SK-N-SH (cell line): ENCODE measurements at regions not wholly inside any gene's neighbourhood (a gene's known extent, or its start where the extent isn't known, plus 50 kb on each side); places are given as distances from the start of the nearest gene placed in this dataset.

Experiments used
- CTCF ChIA-PET: fragments of 300-600, 350-600 bp; formaldehyde crosslinking; extraction: SDS; loops from one replicate; lab custom pipeline; 2021; lab: Yijun Ruan, JAX
- POLR2A ChIA-PET: fragments of 350-600 bp; sonication (Branson Sonifier 250); formaldehyde crosslinking; extraction: SDS; loops from one replicate; lab custom pipeline; 2020; ENCODE audit warnings: antibody characterized with exemption, inconsistent platforms; lab: Yijun Ruan, JAX
- DNase-seq: peaks from one replicate; pipeline ENCODE4 v3.0.0; 2012
- H2AFZ ChIP-seq: fragments of 200-600 bp; sonication (generic); 2 replicates; pipeline ENCODE4 v1.8.1; 2016; ENCODE audit warnings: antibody characterized with exemption, mild to moderate bottlenecking, low read depth
- H3F3A ChIP-seq: fragments of 200-600 bp; sonication (generic); replicated peaks from 2 replicates; pipeline ENCODE3; 2016; ENCODE audit warnings: antibody characterized with exemption, mild to moderate bottlenecking; ENCODE audit not compliant: insufficient read depth
- H3K27ac ChIP-seq, 2 experiments: fragments of 200-500 bp in 1 of 2; fragments of 200-600 bp in 1 of 2; sonication (Bioruptor generic) in 1 of 2; sonication (generic), shearing (Covaris generic) in 1 of 2; 2 replicates each; pipeline versions ENCODE4 v1.5.1 to v1.6.1; 2014 to 2016; ENCODE audit warnings: low read depth in 2 of 2, inconsistent platforms in 1 of 2, low read length in 1 of 2, mild to moderate bottlenecking in 1 of 2, mixed read lengths in 1 of 2
- H3K27me3 ChIP-seq: fragments of 200-600 bp; sonication (generic), shearing (Covaris generic); 2 replicates; pipeline ENCODE4 v1.6.1; 2016; ENCODE audit warnings: mixed run types; ENCODE audit not compliant: insufficient read depth
- H3K36me3 ChIP-seq, 2 experiments: fragments of 200-500 bp in 1 of 2; fragments of 200-600 bp in 1 of 2; sonication (Bioruptor generic) in 1 of 2; sonication (generic) in 1 of 2; replicated peaks in 1 of 2; 2 replicates each; pipeline versions ENCODE3 to v1.5.1; 2014 to 2016; ENCODE audit warnings: low read length in 1 of 2, mild to moderate bottlenecking in 1 of 2; ENCODE audit not compliant: insufficient read depth in 2 of 2, control insufficient read depth in 1 of 2
- H3K4me1 ChIP-seq, 2 experiments: fragments of 200-500 bp in 1 of 2; fragments of 200-600 bp in 1 of 2; sonication (Bioruptor generic) in 1 of 2; sonication (generic), shearing (Covaris generic) in 1 of 2; 2 replicates each; pipeline versions ENCODE4 v1.5.1 to v1.6.1; 2014 to 2016; ENCODE audit warnings: low read depth in 1 of 2, low read length in 1 of 2, mixed run types in 1 of 2; ENCODE audit not compliant: insufficient read depth in 2 of 2, control insufficient read depth in 1 of 2
- H3K4me2 ChIP-seq: fragments of 200-600 bp; sonication (generic), shearing (Covaris generic); 2 replicates; pipeline ENCODE4 v1.6.1; 2017; ENCODE audit warnings: mixed run types
- H3K4me3 ChIP-seq, 2 experiments: fragments of 200-500 bp in 1 of 2; fragments of 200-600 bp in 1 of 2; sonication (Bioruptor generic) in 1 of 2; sonication (generic), shearing (Covaris generic) in 1 of 2; 2 replicates each; pipeline versions ENCODE4 v1.5.1 to v1.8.1; 2014 to 2016; ENCODE audit warnings: low read depth in 2 of 2, inconsistent platforms in 1 of 2, low read length in 1 of 2, mild to moderate bottlenecking in 1 of 2, mixed read lengths in 1 of 2, moderate library complexity in 1 of 2
- H3K79me2 ChIP-seq: fragments of 200-600 bp; sonication (generic); 2 replicates; pipeline ENCODE4 v1.8.1; 2017; ENCODE audit warnings: mild to moderate bottlenecking; ENCODE audit not compliant: insufficient read depth
- H3K9ac ChIP-seq: fragments of 200-600 bp; sonication (generic); 2 replicates; pipeline ENCODE4 v1.6.1; 2017; ENCODE audit warnings: mixed run types
- H3K9me2 ChIP-seq: fragments of 200-600 bp; sonication (generic); 2 replicates; pipeline ENCODE4 v1.6.1; 2017; ENCODE audit warnings: mixed run types
- H3K9me3 ChIP-seq: fragments of 200-600 bp; sonication (generic); 2 replicates; pipeline ENCODE4 v1.6.1; 2017; ENCODE audit warnings: mixed run types, mild to moderate bottlenecking, moderate library complexity
- H4K20me1 ChIP-seq: fragments of 200-600 bp; sonication (generic); 2 replicates; pipeline ENCODE4 v1.6.1; 2017; ENCODE audit warnings: mild to moderate bottlenecking, mixed run types; ENCODE audit not compliant: insufficient read depth
- CTCF ChIP-seq: fragments of 200-600 bp; sonication (generic); IDR thresholded peaks from 2 replicates; pipeline ENCODE4 v1.6.1; 2017; ENCODE audit warnings: antibody characterized with exemption, mild to moderate bottlenecking, moderate library complexity
- ELF1 ChIP-seq: IDR thresholded peaks from 2 replicates; pipeline ENCODE4 v1.4.0; 2012
- EZH2phosphoT487 ChIP-seq: fragments of 200-600 bp; sonication (generic); IDR thresholded peaks from 2 replicates; pipeline ENCODE4 v1.6.1; 2017; ENCODE audit warnings: low read depth, mixed run types, mild to moderate bottlenecking, antibody characterized with exemption, moderate library complexity, borderline replicate concordance
- FOSL2 ChIP-seq: IDR thresholded peaks from 2 replicates; pipeline ENCODE4 v1.4.0; 2012; ENCODE audit warnings: low read depth, mild to moderate bottlenecking, moderate library complexity, borderline replicate concordance
- FOXJ3 ChIP-seq: sonication (generic); formaldehyde crosslinking; IDR thresholded peaks from 2 replicates; pipeline ENCODE4 v1.5.1; 2020; ENCODE audit warnings: mild to moderate bottlenecking, missing genetic modification reagents
- GABPA ChIP-seq: IDR thresholded peaks from 2 replicates; pipeline ENCODE4 v1.4.0; 2012; ENCODE audit warnings: low read depth, mild to moderate bottlenecking
- GATA2 ChIP-seq: sonication (generic); formaldehyde crosslinking; IDR thresholded peaks from 2 replicates; pipeline ENCODE4 v1.5.0; 2020; ENCODE audit warnings: mild to moderate bottlenecking, missing genetic modification reagents
- JUND ChIP-seq: IDR thresholded peaks from 2 replicates; pipeline ENCODE4 v1.4.0; 2012
- MAX ChIP-seq: IDR thresholded peaks from 2 replicates; pipeline ENCODE4 v1.4.0; 2012; ENCODE audit warnings: low read depth
- MEF2A ChIP-seq: IDR thresholded peaks from 2 replicates; pipeline ENCODE4 v1.4.0; 2012; ENCODE audit warnings: low read depth, borderline replicate concordance
- NFIC ChIP-seq: IDR thresholded peaks from 2 replicates; pipeline ENCODE4 v1.4.0; 2012; ENCODE audit warnings: borderline replicate concordance
- PBX3 ChIP-seq: IDR thresholded peaks from 2 replicates; pipeline ENCODE4; 2012
- POLR2AphosphoS5 ChIP-seq: IDR thresholded peaks from 2 replicates; pipeline ENCODE4 v1.6.1; 2012; ENCODE audit warnings: low read depth, low read length
- RXRA ChIP-seq: IDR thresholded peaks from 2 replicates; pipeline ENCODE4 v1.4.0; 2012; ENCODE audit warnings: low read depth, mild to moderate bottlenecking, borderline replicate concordance
- SIN3A ChIP-seq: IDR thresholded peaks from 2 replicates; pipeline ENCODE4 v1.6.1; 2012; ENCODE audit warnings: low read depth, mild to moderate bottlenecking, low read length, moderate library complexity, borderline replicate concordance
- TCF12 ChIP-seq: IDR thresholded peaks from 2 replicates; pipeline ENCODE4 v1.4.0; 2012
- USF2 ChIP-seq: fragments of 150-350 bp; IDR thresholded peaks from 2 replicates; pipeline ENCODE4 v1.6.1; 2017; ENCODE audit warnings: antibody characterized with exemption, low read length, low read depth, borderline replicate concordance
- YY1 ChIP-seq: IDR thresholded peaks from 2 replicates; pipeline ENCODE4 v1.4.0; 2012; ENCODE audit warnings: low read depth, mild to moderate bottlenecking
- WGBS: methylation state at CpG from one replicate; pipeline ENCODE4 v1.1.6; 2017; ENCODE audit warnings: low lambda C conversion rate; 5-methylcytosine and 5-hydroxymethylcytosine counted together

- Histone ChIP-seq H3K27me3 (peaks cover 4% of the 10 kb centered on the region; the same call in 1 of the 2 replicates), H3K9me3 (no peaks in the 10 kb centered on the region), H3K79me2 (no peaks in the 10 kb centered on the region), H3K9ac (no peak overlapping the region), H4K20me1 (no peaks in the 10 kb centered on the region), H3F3A (no peaks in the 10 kb centered on the region), H3K36me3 (no peaks in the 10 kb centered on the region), H3K4me3 (no peak overlapping the region), H3K4me1 (no peaks in the 10 kb centered on the region), H3K4me2 (no peak overlapping the region), H3K27ac (no peak overlapping the region), H3K9me2 (no peaks in the 10 kb centered on the region), H2AFZ (no peak overlapping the region)
- CTCF ChIA-PET = interaction anchor here (1.7 kb wide), 1 partner anchor 53 kb away, joined by 6 read pairs; no protein-coding TSS in a partner anchor
- POLR2A ChIA-PET = no interaction called here
- no peak for TF ChIP-seq RXRA
- TF ChIP-seq TCF12 = no peak
- TF ChIP-seq MEF2A = no peak
- no peak for DNase-seq
Measured at GRCh38 chr9:17863924-17864323, 285.1 kb downstream of the SH3GL2 start.

DNA sequence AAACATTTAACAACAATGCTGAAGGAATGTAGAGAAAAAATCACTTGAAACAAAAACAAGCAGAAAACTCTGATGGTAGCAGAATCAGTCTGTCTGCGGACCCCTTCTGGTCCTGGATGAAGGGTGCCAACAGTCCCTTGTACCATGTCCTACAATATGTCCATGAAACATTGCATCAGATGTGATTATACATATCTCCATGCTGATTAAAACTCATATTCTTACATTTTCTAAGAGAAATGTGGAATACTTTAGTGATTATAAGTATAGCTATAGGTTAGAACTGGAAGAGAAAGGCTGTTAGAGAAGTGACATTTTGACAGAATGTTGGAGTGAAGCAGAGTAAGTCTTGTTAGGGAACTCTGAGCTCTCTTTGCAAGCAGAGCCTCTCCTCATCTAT is 286.1 kb downstream of the SH3GL2 start:
- H2AFZ ChIP-seq = no peak overlapping the region
- no peaks in the 10 kb centered on the region for H3F3A ChIP-seq
- H3K36me3 ChIP-seq = no peaks in the 10 kb centered on the region
- H3K4me2 ChIP-seq = no peak overlapping the region
- H3K79me2 ChIP-seq = no peaks in the 10 kb centered on the region
- WGBS = 4% methylated on average over 1 of the region's 1 CpG
- no peaks in the 10 kb centered on the region for H4K20me1 ChIP-seq
- CTCF ChIA-PET = no interaction called here
- TF ChIP-seq JUND (no peak), PBX3 (no peak), FOXJ3 (CRISPR knock-in tag) (no peak)
- H3K9ac ChIP-seq = no peak overlapping the region
- no peaks in the 10 kb centered on the region for H3K9me3 ChIP-seq
- no peak overlapping the region for H3K27ac ChIP-seq
- POLR2A ChIA-PET = no interaction called here
- H3K4me3 ChIP-seq = no peak overlapping the region
- DNase-seq = no peak
- H3K27me3 ChIP-seq = peaks cover 4% of the 10 kb centered on the region; the same call in 1 of the 2 replicates
- no peaks in the 10 kb centered on the region for H3K4me1 ChIP-seq
- no peaks in the 10 kb centered on the region for H3K9me2 ChIP-seq

GRCh38 chr9:17865881-17866280 is 287.0 kb downstream of the SH3GL2 start:
- H3K9me3 ChIP-seq = no peaks in the 10 kb centered on the region
- CTCF ChIA-PET = no interaction called here
- H3F3A ChIP-seq = no peaks in the 10 kb centered on the region
- peaks cover 4% of the 10 kb centered on the region; the same call in 1 of the 2 replicates for H3K27me3 ChIP-seq
- no peaks in the 10 kb centered on the region for H4K20me1 ChIP-seq
- no peak overlapping the region for H3K4me3 ChIP-seq
- no peak overlapping the region for H3K9ac ChIP-seq
- WGBS = 0% methylated on average over 1 of the region's 1 CpG
- POLR2A ChIA-PET = no interaction called here
- no peak overlapping the region for H3K27ac ChIP-seq
- H3K9me2 ChIP-seq = no peaks in the 10 kb centered on the region
- no peaks in the 10 kb centered on the region for H3K79me2 ChIP-seq
- no peak for DNase-seq
- no peak overlapping the region for H3K4me2 ChIP-seq
- no peaks in the 10 kb centered on the region for H3K4me1 ChIP-seq
- H3K36me3 ChIP-seq = no peaks in the 10 kb centered on the region
- no peak overlapping the region for H2AFZ ChIP-seq
- TF ChIP-seq FOSL2 (no peak), JUND (no peak), CTCF (no peak), EZH2phosphoT487 (no peak), TCF12 (no peak), GABPA (no peak), ELF1 (no peak), GATA2 (CRISPR knock-in tag) (no peak), YY1 (no peak), MAX (no peak), PBX3 (no peak), SIN3A (no peak), NFIC (no peak), POLR2AphosphoS5 (no peak), USF2 (no peak)
